ENCODE measurements at regions not wholly inside any gene's neighbourhood (a gene's known extent, or its start where the extent isn't known, plus 50 kb on each side); places are given as distances from the start of the nearest gene placed in this dataset.

DNA sequence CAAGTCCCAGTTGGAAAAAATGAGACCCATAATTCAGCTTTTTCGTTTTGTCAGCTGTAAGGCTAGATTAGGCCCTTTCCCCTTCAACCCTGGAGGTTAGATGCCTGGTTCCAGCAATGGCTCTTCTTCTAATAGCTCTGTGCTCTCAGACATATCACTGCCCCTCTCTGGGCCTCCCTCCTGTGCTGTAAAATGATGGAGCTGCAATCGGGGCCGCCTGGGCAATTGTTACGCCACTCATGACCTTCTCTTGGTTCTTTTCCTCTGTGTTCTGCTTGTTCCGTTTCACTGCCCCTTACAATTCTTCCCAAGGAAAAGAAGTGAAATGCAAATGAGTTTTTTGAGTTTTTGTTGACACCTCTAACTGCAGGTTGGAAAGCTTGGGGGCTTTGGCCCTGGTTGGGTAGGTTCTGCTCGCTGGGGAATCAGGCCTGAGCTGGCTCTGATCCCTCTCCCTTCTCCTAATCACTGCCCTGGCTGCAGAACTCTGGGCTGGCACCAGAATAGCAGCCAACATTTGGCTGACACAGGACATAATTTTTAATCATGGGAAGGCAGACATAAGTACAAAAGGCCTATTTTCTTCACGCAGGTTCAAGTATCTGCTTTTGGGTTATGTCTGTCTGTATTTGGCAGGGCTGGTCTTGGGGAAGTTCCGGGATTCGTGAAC is 110.9 kb downstream of the FOXD1 start:
- no peaks in the 10 kb centered on the region for H3K36me3 ChIP-seq (ENCODE audit: control insufficient read depth in 2 of 2, extremely low read depth in 1 of 2, insufficient read depth in 1 of 2, low read length in 1 of 2)
- H3K4me3 Mint-ChIP-seq = no peak overlapping the region
- no peak overlapping the region for H3K27ac Mint-ChIP-seq
- H3K36me3 Mint-ChIP-seq = no peaks in the 10 kb centered on the region
- H3K9me3 ChIP-seq = no peaks in the 10 kb centered on the region
- H3K4me1 Mint-ChIP-seq = no peaks in the 10 kb centered on the region
- CTCF ChIA-PET = no interaction called here
- no peak overlapping the region for H3K4me3 ChIP-seq (ENCODE audit: control insufficient read depth in 1 of 2, extremely low read depth in 1 of 2, low read length in 1 of 2)
- H3K27me3 ChIP-seq (replicated peaks in 1 of 2; ENCODE audit: control insufficient read depth in 2 of 2, extremely low read depth in 1 of 2, insufficient read depth in 2 of 2, low read length in 1 of 2) = peaks cover 5 to 37% of the 10 kb centered on the region in 2 experiments
- no peak for ATAC-seq (replicated peaks in 1 of 4)
- H3K27ac ChIP-seq (ENCODE audit: low read length) = no peak overlapping the region
- POLR2A ChIA-PET = no interaction called here
- 81% methylated on average over 7 of the region's 9 CpGs for WGBS (ENCODE audit: insufficient coverage)
- DNase-seq = no peak
- H3K4me1 ChIP-seq (ENCODE audit: control insufficient read depth in 1 of 2, extremely low read depth in 1 of 2, insufficient read depth in 2 of 2, low read length in 2 of 2) = no peaks in the 10 kb centered on the region
- H3K27me3 Mint-ChIP-seq = peaks cover 63 to 78% of the 10 kb centered on the region in 2 donors
- H3K9me3 Mint-ChIP-seq = no peaks in the 10 kb centered on the region

GRCh38 chr5:73336366-73336765 is 112.2 kb downstream of the FOXD1 start:
- no peaks in the 10 kb centered on the region for H3K4me1 ChIP-seq (ENCODE audit: control insufficient read depth in 1 of 2, extremely low read depth in 1 of 2, insufficient read depth in 2 of 2, low read length in 2 of 2)
- no peak overlapping the region for H3K27ac ChIP-seq (ENCODE audit: low read length)
- H3K27me3 ChIP-seq (replicated peaks in 1 of 2; ENCODE audit: control insufficient read depth in 2 of 2, extremely low read depth in 1 of 2, insufficient read depth in 2 of 2, low read length in 1 of 2) = peaks cover 5 to 28% of the 10 kb centered on the region in 2 experiments
- Mint-ChIP-seq H3K27me3 (peaks cover 64 to 78% of the 10 kb centered on the region in 2 donors), H3K36me3 (no peaks in the 10 kb centered on the region), H3K27ac (no peak overlapping the region), H3K4me1 (no peaks in the 10 kb centered on the region), H3K4me3 (no peak overlapping the region), H3K9me3 (peaks cover 5 to 13% (median 11%) of the 10 kb centered on the region in 3 donors)
- no peaks in the 10 kb centered on the region for H3K36me3 ChIP-seq (ENCODE audit: control insufficient read depth in 2 of 2, extremely low read depth in 1 of 2, insufficient read depth in 1 of 2, low read length in 1 of 2)
- DNase-seq (no peak), ATAC-seq (replicated peaks in 1 of 4) (no peak)
- no peak overlapping the region for H3K4me3 ChIP-seq (ENCODE audit: control insufficient read depth in 1 of 2, extremely low read depth in 1 of 2, low read length in 1 of 2)
- ChIA-PET CTCF (no interaction called here), POLR2A (no interaction called here)
- no CpG with 5 or more reads among the region's 2 CpGs for WGBS (ENCODE audit: insufficient coverage)
- no peaks in the 10 kb centered on the region for H3K9me3 ChIP-seq

DNA sequence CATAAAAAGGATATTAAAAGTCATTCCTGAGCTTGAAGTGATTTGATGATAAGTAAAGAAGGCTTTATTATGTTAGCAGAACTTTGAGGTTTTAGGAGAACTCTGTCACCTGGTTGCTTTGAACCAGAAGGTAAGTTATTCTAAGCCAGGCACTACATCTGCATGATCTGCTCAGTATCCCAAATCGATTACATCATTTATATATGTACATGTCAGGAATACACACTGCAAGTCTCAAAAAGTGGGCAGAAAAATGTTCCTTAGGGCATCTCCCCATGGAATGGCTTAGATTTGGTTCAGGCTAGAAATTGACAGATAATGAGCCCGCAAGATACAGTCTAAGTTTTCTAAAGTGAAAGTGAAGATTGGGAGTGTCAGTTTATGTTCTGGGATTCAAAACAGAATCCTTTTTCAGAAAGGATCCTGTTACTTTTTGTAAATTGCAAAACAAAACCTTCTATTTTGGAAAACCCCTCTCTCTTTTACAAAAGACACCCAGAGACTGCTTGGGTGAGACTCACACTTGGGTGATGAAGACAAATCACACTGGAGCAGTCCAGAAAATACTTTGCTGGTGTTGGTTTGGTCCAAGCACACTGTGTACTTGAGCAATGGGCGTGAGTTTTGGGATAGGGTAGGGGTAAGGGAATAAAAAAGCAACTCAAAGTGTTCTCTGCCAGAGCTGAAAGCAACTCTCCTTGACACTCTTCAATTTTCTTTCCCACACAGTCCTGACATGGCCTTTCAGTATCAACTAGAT is 114.5 kb downstream of the FOXD1 start:
- Histone ChIP-seq H3K4me3 (ENCODE audit: control insufficient read depth in 1 of 2, extremely low read depth in 1 of 2, low read length in 1 of 2) (no peak overlapping the region), H3K4me1 (ENCODE audit: control insufficient read depth in 1 of 2, extremely low read depth in 1 of 2, insufficient read depth in 2 of 2, low read length in 2 of 2) (no peaks in the 10 kb centered on the region), H3K27me3 (replicated peaks in 1 of 2; ENCODE audit: control insufficient read depth in 2 of 2, extremely low read depth in 1 of 2, insufficient read depth in 2 of 2, low read length in 1 of 2) (peaks cover 2 to 16% of the 10 kb centered on the region in 2 experiments), H3K9me3 (peaks cover 2% of the 10 kb centered on the region), H3K27ac (ENCODE audit: low read length) (no peak overlapping the region), H3K36me3 (ENCODE audit: control insufficient read depth in 2 of 2, extremely low read depth in 1 of 2, insufficient read depth in 1 of 2, low read length in 1 of 2) (no peaks in the 10 kb centered on the region)
- Mint-ChIP-seq H3K4me1 (no peaks in the 10 kb centered on the region), H3K9me3 (peaks cover 14 to 24% (median 14%) of the 10 kb centered on the region in 3 donors), H3K27ac (no peak overlapping the region), H3K4me3 (no peak overlapping the region), H3K36me3 (no peaks in the 10 kb centered on the region), H3K27me3 (peaks cover 52 to 65% of the 10 kb centered on the region in 2 donors)
- 100% methylated on average over 1 of the region's 3 CpGs for WGBS (ENCODE audit: insufficient coverage)
- POLR2A ChIA-PET = interaction anchor here in 1 of 2 donors (0.6 kb wide), 1 partner anchor 181 kb away, joined by 7 read pairs; no protein-coding TSS in a partner anchor
- DNase-seq = no peak
- CTCF ChIA-PET = interaction anchor here in 1 of 2 donors (0.7 kb wide), 1 partner anchor 12 kb away, joined by 4 read pairs; no protein-coding TSS in a partner anchor
- ATAC-seq (replicated peaks in 1 of 4) = no peak

DNA sequence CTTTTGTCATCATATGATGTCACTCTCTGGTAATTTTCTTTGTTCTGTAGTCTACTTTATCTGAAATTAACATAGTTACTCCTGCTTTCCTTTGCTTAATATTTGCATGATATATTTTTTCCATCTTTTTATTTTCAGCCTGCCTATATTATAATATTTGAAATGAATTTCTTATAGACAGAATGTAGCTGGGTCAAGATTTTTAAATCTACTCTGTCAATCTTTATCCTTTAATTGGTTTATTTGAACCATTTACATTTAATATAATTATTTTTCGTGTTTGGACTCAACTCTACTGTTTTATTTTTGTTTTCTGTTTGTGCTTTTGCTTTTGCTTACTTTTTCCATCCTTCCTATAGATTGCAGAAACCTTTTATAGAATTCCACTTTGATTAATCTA is 118.0 kb downstream of the FOXD1 start:
- Histone ChIP-seq H3K27me3 (replicated peaks in 1 of 2; ENCODE audit: control insufficient read depth in 2 of 2, extremely low read depth in 1 of 2, insufficient read depth in 2 of 2, low read length in 1 of 2) (peaks cover 2 to 4% of the 10 kb centered on the region in 2 experiments), H3K4me1 (ENCODE audit: control insufficient read depth in 1 of 2, extremely low read depth in 1 of 2, insufficient read depth in 2 of 2, low read length in 2 of 2) (no peaks in the 10 kb centered on the region), H3K9me3 (peaks cover 2% of the 10 kb centered on the region), H3K27ac (ENCODE audit: low read length) (no peak overlapping the region), H3K36me3 (ENCODE audit: control insufficient read depth in 2 of 2, extremely low read depth in 1 of 2, insufficient read depth in 1 of 2, low read length in 1 of 2) (no peaks in the 10 kb centered on the region), H3K4me3 (ENCODE audit: control insufficient read depth in 1 of 2, extremely low read depth in 1 of 2, low read length in 1 of 2) (no peak overlapping the region)
- no peak overlapping the region for H3K27ac Mint-ChIP-seq
- H3K4me3 Mint-ChIP-seq = no peak overlapping the region
- no CpG with 5 or more reads among the region's 1 CpG for WGBS (ENCODE audit: insufficient coverage)
- DNase-seq = no peak
- H3K27me3 Mint-ChIP-seq = peaks cover 37 to 42% of the 10 kb centered on the region in 2 donors
- ChIA-PET POLR2A (no interaction called here), CTCF (no interaction called here)
- H3K36me3 Mint-ChIP-seq = no peaks in the 10 kb centered on the region
- no peak for ATAC-seq (replicated peaks in 1 of 4)
- peaks cover 14 to 24% (median 14%) of the 10 kb centered on the region in 3 donors for H3K9me3 Mint-ChIP-seq
- no peaks in the 10 kb centered on the region for H3K4me1 Mint-ChIP-seq

DNA sequence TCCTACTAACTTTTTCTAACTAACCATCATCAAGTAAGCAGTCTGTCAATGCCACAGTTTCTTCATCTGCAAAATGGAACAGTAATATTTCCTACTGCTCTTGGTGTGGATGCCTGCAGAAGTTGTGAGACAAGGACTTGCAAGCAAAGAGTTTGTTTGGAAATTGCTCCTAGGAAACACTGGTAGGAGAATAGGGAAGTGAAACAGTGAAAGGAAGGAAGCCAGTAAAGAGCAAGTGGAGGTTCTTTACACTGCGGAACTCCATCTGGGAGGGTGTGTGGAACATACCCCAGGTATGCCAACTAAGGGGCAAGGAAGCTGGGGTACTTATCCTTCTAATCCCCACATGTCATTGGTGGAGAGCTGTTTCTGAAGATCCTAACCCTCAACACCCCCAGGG is 119.9 kb downstream of the FOXD1 start:
- ATAC-seq (replicated peaks in 1 of 4) = no peak
- H3K9me3 ChIP-seq = peaks cover 2% of the 10 kb centered on the region
- H3K27me3 Mint-ChIP-seq = peaks cover 32 to 35% of the 10 kb centered on the region in 2 donors

DNA sequence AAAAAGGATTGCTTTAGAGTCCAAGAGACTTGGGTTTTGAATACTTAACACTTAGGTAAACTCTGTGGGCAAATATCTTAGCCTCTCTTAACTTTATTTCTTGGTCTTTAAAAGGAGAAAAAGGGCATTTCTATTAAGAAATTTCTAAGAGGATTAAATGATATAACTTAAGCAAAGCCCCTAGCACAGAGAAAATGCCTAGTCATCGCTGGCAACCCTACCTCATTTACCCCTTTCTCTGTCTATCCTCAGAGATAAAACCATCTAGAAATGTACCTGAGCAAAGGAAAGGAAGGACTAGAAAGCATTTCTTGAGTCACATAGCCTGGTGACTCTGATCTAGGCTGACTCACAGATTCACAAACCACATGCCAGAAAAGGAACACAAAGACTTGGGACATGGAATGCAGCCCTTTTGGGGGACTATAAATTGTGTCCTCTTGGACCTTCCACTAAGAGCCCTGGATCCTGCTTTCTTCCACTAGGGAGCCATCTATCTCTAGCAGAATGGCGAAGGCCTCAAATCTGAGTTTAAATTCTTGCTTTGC is 120.6 kb downstream of the FOXD1 start:
- Mint-ChIP-seq H3K27me3 (peaks cover 30 to 35% of the 10 kb centered on the region in 2 donors), H3K9me3 (peaks cover 14 to 24% (median 14%) of the 10 kb centered on the region in 3 donors), H3K4me3 (no peak overlapping the region), H3K4me1 (no peaks in the 10 kb centered on the region), H3K36me3 (no peaks in the 10 kb centered on the region), H3K27ac (no peak overlapping the region)
- peaks cover 2% of the 10 kb centered on the region for H3K9me3 ChIP-seq
- H3K27ac ChIP-seq (ENCODE audit: low read length) = no peak overlapping the region
- ChIA-PET CTCF (no interaction called here), POLR2A (no interaction called here)
- H3K36me3 ChIP-seq (ENCODE audit: control insufficient read depth in 2 of 2, extremely low read depth in 1 of 2, insufficient read depth in 1 of 2, low read length in 1 of 2) = no peaks in the 10 kb centered on the region
- no peak overlapping the region for H3K4me3 ChIP-seq (ENCODE audit: control insufficient read depth in 1 of 2, extremely low read depth in 1 of 2, low read length in 1 of 2)
- H3K4me1 ChIP-seq (ENCODE audit: control insufficient read depth in 1 of 2, extremely low read depth in 1 of 2, insufficient read depth in 2 of 2, low read length in 2 of 2) = no peaks in the 10 kb centered on the region
- 40% methylated on average over 1 of the region's 2 CpGs for WGBS (ENCODE audit: insufficient coverage)
- ATAC-seq (replicated peaks in 1 of 4) (no peak), DNase-seq (no peak)
- peaks cover 2 to 13% of the 10 kb centered on the region in 2 experiments for H3K27me3 ChIP-seq (replicated peaks in 1 of 2; ENCODE audit: control insufficient read depth in 2 of 2, extremely low read depth in 1 of 2, insufficient read depth in 2 of 2, low read length in 1 of 2)

More for the DNA sequence above, 119.9 kb downstream of the FOXD1 start:
- Histone ChIP-seq H3K4me3 (ENCODE audit: control insufficient read depth in 1 of 2, extremely low read depth in 1 of 2, low read length in 1 of 2) (no peak overlapping the region), H3K36me3 (ENCODE audit: control insufficient read depth in 2 of 2, extremely low read depth in 1 of 2, insufficient read depth in 1 of 2, low read length in 1 of 2) (no peaks in the 10 kb centered on the region), H3K4me1 (ENCODE audit: control insufficient read depth in 1 of 2, extremely low read depth in 1 of 2, insufficient read depth in 2 of 2, low read length in 2 of 2) (no peaks in the 10 kb centered on the region), H3K27me3 (replicated peaks in 1 of 2; ENCODE audit: control insufficient read depth in 2 of 2, extremely low read depth in 1 of 2, insufficient read depth in 2 of 2, low read length in 1 of 2) (peaks cover 2 to 9% of the 10 kb centered on the region in 2 experiments), H3K27ac (ENCODE audit: low read length) (no peak overlapping the region)
- DNase-seq = no peak
- Mint-ChIP-seq H3K9me3 (peaks cover 14 to 24% (median 14%) of the 10 kb centered on the region in 3 donors), H3K4me3 (no peak overlapping the region), H3K27ac (no peak overlapping the region), H3K4me1 (no peaks in the 10 kb centered on the region), H3K36me3 (no peaks in the 10 kb centered on the region)
- ChIA-PET POLR2A (interaction anchor here in 1 of 2 donors (0.5 kb wide), 1 partner anchor 95 kb away, joined by 3 read pairs; no protein-coding TSS in a partner anchor), CTCF (no interaction called here)
- WGBS (ENCODE audit: insufficient coverage) = no CpG with 5 or more reads among the region's 1 CpG
